IMR-90 (cell line): ENCODE measurements at regions not wholly inside any gene's neighbourhood (a gene's known extent, or its start where the extent isn't known, plus 50 kb on each side); places are given as distances from the start of the nearest gene placed in this dataset.

ENCODE experiments used
- ATAC-seq: fragments of 200-7000 bp; cut with Tn5 transposase; 2 replicates; pipeline ENCODE4 v1.9.1; 2020; ENCODE audit warnings: low read depth, mild to moderate bottlenecking, moderate library complexity
- BruUV-seq: library from RNA; stranded (reverse); fragments of 400-500 nt; replicated peaks from 2 replicates; lab custom pipeline; 2021; lab: Mats Ljungman, UMichigan
- CTCF ChIA-PET: fragments of 300-600 bp; formaldehyde crosslinking; extraction: SDS; loops from one replicate; lab custom pipeline; 2021; ENCODE audit warnings: antibody characterized with exemption; lab: Yijun Ruan, JAX
- POLR2A ChIA-PET: fragments of 300-600 bp; sonication (Branson Sonifier 250); formaldehyde crosslinking; loops from one replicate; lab custom pipeline; 2022; ENCODE audit warnings: antibody characterized with exemption; ENCODE audit not compliant: unreplicated experiment; lab: Charles Lee
- DNase-seq: peaks from one replicate; pipeline ENCODE4 v3.0.0; 2013
- H2AFZ ChIP-seq: replicated peaks from 2 replicates; pipeline ENCODE3; 2013; ENCODE audit warnings: low read length, mild to moderate bottlenecking; ENCODE audit not compliant: poor library complexity
- H2AK5ac ChIP-seq: 2 replicates; pipeline ENCODE4 v1.6.1; 2013; ENCODE audit warnings: low read depth, low read length, inconsistent platforms
- H2AK9ac ChIP-seq: replicated peaks from 2 replicates; pipeline ENCODE3; 2013; ENCODE audit warnings: mild to moderate bottlenecking, low read depth, low read length, moderate library complexity; ENCODE audit not compliant: poor library complexity
- H2BK120ac ChIP-seq: 2 replicates; pipeline ENCODE4 v1.6.1; 2013; ENCODE audit warnings: low read depth, low read length, inconsistent platforms
- H2BK15ac ChIP-seq: 3 replicates; pipeline ENCODE4 v1.6.1; 2013; ENCODE audit warnings: low read depth, low read length, inconsistent platforms
- H2BK20ac ChIP-seq: 2 replicates; pipeline ENCODE4 v1.6.1; 2013; ENCODE audit warnings: low read depth, mild to moderate bottlenecking, inconsistent platforms, low read length, moderate library complexity
- H2BK5ac ChIP-seq: 2 replicates; pipeline ENCODE4 v1.6.1; 2013; ENCODE audit warnings: mild to moderate bottlenecking, low read depth, low read length, inconsistent platforms; ENCODE audit not compliant: poor library complexity, severe bottlenecking
- H3K14ac ChIP-seq: replicated peaks from 2 replicates; pipeline ENCODE4 v1.6.1; 2013; ENCODE audit warnings: low read depth, low read length, inconsistent platforms
- H3K18ac ChIP-seq: 2 replicates; pipeline ENCODE4 v1.6.1; 2013; ENCODE audit warnings: low read depth, low read length, control low read depth
- H3K23ac ChIP-seq: 2 replicates; pipeline ENCODE4 v1.6.1; 2013; ENCODE audit warnings: low read depth, low read length, inconsistent platforms
- H3K27ac ChIP-seq: 2 replicates; pipeline ENCODE4 v1.5.1; 2013; ENCODE audit warnings: mild to moderate bottlenecking, control low read depth, low read length; ENCODE audit not compliant: insufficient read depth
- H3K27me3 ChIP-seq: 2 replicates; pipeline ENCODE4 v1.6.1; 2013; ENCODE audit warnings: low read length; ENCODE audit not compliant: control insufficient read depth, insufficient read depth
- H3K36me3 ChIP-seq: 2 replicates; pipeline ENCODE4 v1.6.1; 2013; ENCODE audit warnings: low read length, mixed read lengths; ENCODE audit not compliant: control insufficient read depth, insufficient read depth
- H3K4ac ChIP-seq: 2 replicates; pipeline ENCODE4 v1.6.1; 2013; ENCODE audit warnings: low read depth, low read length, inconsistent platforms
- H3K4me1 ChIP-seq: 2 replicates; pipeline ENCODE4 v1.6.1; 2013; ENCODE audit warnings: low read length, mixed read lengths; ENCODE audit not compliant: control insufficient read depth, insufficient read depth
- H3K4me2 ChIP-seq: 2 replicates; pipeline ENCODE4 v1.6.1; 2013; ENCODE audit warnings: low read depth, mild to moderate bottlenecking, control low read depth, low read length, moderate library complexity
- H3K4me3 ChIP-seq: 2 replicates; pipeline ENCODE4 v1.5.1; 2013; ENCODE audit warnings: low read depth, mild to moderate bottlenecking, control low read depth, low read length, moderate library complexity; ENCODE audit not compliant: insufficient read depth
- H3K56ac ChIP-seq: 2 replicates; pipeline ENCODE4 v1.6.1; 2013; ENCODE audit warnings: low read length, inconsistent platforms; ENCODE audit not compliant: insufficient read depth; ENCODE audit errors: extremely low read depth
- H3K79me1 ChIP-seq, 2 experiments: 2 replicates each; pipeline ENCODE4 v1.6.1; 2013; ENCODE audit warnings: low read length in 2 of 2, inconsistent platforms in 1 of 2, low read depth in 1 of 2
- H3K9ac ChIP-seq: 2 replicates; pipeline ENCODE4 v1.6.1; 2013; ENCODE audit warnings: low read depth, low read length, control low read depth
- H3K9me1 ChIP-seq: 2 replicates; pipeline ENCODE4 v1.6.1; 2013; ENCODE audit warnings: low read length, inconsistent platforms; ENCODE audit not compliant: insufficient read depth
- H3K9me3 ChIP-seq: 2 replicates; pipeline ENCODE4 v1.6.1; 2013; ENCODE audit warnings: low read length; ENCODE audit not compliant: control insufficient read depth, insufficient read depth
- H4K20me1 ChIP-seq: 2 replicates; pipeline ENCODE4 v1.6.1; 2013; ENCODE audit warnings: low read length, inconsistent platforms; ENCODE audit not compliant: insufficient read depth
- H4K5ac ChIP-seq: 2 replicates; pipeline ENCODE4 v1.6.1; 2013; ENCODE audit warnings: mild to moderate bottlenecking, low read depth, low read length, control low read depth
- H4K8ac ChIP-seq, 2 experiments: 2 replicates each; pipeline ENCODE4 v1.6.1; 2013; ENCODE audit warnings: low read depth in 2 of 2, low read length in 2 of 2, control low read depth in 1 of 2, inconsistent platforms in 1 of 2
- H4K91ac ChIP-seq: 2 replicates; pipeline ENCODE4 v1.6.1; 2013; ENCODE audit warnings: low read depth, low read length, inconsistent platforms; ENCODE audit not compliant: insufficient read depth
- BHLHE40 ChIP-seq: fragments of 150-350 bp; IDR thresholded peaks from 2 replicates; pipeline ENCODE4 v1.6.1; 2016; ENCODE audit warnings: mild to moderate bottlenecking, low read depth, low read length
- CHD1 ChIP-seq: IDR thresholded peaks from 2 replicates; pipeline ENCODE4 v1.6.1; 2012; ENCODE audit warnings: low read depth, low read length, improper control_type of control experiment
- FOS ChIP-seq: fragments of 150-350 bp; IDR thresholded peaks from 2 replicates; pipeline ENCODE4 v1.6.1; 2016; ENCODE audit warnings: low read depth, low read length
- NFE2L2 ChIP-seq: fragments of 150-350 bp; IDR thresholded peaks from 2 replicates; pipeline ENCODE4 v1.6.1; 2016; ENCODE audit warnings: low read depth, mild to moderate bottlenecking, low read length
- RFX5 ChIP-seq: IDR thresholded peaks from 2 replicates; pipeline ENCODE4 v1.8.0; 2012; ENCODE audit warnings: low read depth, mild to moderate bottlenecking, low read length, moderate library complexity
- WGBS, 2 experiments: methylation state at CpG; one replicate each; pipeline versions ENCODE4 v1.1.5 to v1.1.7; 2013; ENCODE audit warnings: missing lambda C conversion rate in 2 of 2; ENCODE audit not compliant: insufficient read length in 1 of 2; ENCODE audit errors: extremely low coverage in 2 of 2; 5-methylcytosine and 5-hydroxymethylcytosine counted together
- dilution Hi-C: fragments of 300-500 bp; cut with HindIII; formaldehyde crosslinking; loops from one replicate; pipeline ENCODE4 v1.14.3; 2018; ENCODE audit warnings: low sequenced_read_pairs; ENCODE audit not compliant: unreplicated experiment
- in situ Hi-C: fragments of 300-500 bp; cut with MboI; formaldehyde crosslinking; loops from 3 replicates; pipeline ENCODE4 v1.14.3; 2019; ENCODE audit warnings: low sequenced_read_pairs, inconsistent platforms, mixed read lengths
- intact Hi-C: fragments of 100-400 bp; cut with micrococcal nuclease; formaldehyde crosslinking; loops from 2 replicates; pipeline ENCODE4 v1.10.0; 2022

- H2BK120ac ChIP-seq: no peak overlapping the region
Measured at GRCh38 chr2:60633615-60634014, 80.2 kb upstream of the BCL11A start.

More at GRCh38 chr2:60633615-60634014, 80.2 kb upstream of the BCL11A start:
- H4K5ac ChIP-seq: no peak overlapping the region
- H3K9me3 ChIP-seq: no peaks in the 10 kb centered on the region
- H2AK5ac ChIP-seq: no peak overlapping the region
- H3K79me1 ChIP-seq: no peaks in the 10 kb centered on the region
- H2BK5ac ChIP-seq: no peak overlapping the region
- BruUV-seq: no TSS peak
- no peak overlapping the region for H3K14ac ChIP-seq
- no peak overlapping the region for H3K4ac ChIP-seq
- H3K9ac ChIP-seq: no peak overlapping the region
- in situ Hi-C loops: no loop called here
- no peak overlapping the region for H2BK15ac ChIP-seq
- no peak overlapping the region for H2BK20ac ChIP-seq
- no peak overlapping the region for H4K8ac ChIP-seq
- DNase-seq (no peak), ATAC-seq (no peak)
- TF ChIP-seq RFX5: no peak
- no peak for TF ChIP-seq FOS
- no peak for TF ChIP-seq NFE2L2
- TF ChIP-seq BHLHE40: no peak
- no peak for TF ChIP-seq CHD1
- no peaks in the 10 kb centered on the region for H3K36me3 ChIP-seq
- no peak overlapping the region for H3K18ac ChIP-seq
- H3K4me3 ChIP-seq: no peak overlapping the region
- CTCF ChIA-PET: interaction anchor here (0.7 kb wide), 1 partner anchor 10 kb away, joined by 3 read pairs; no protein-coding TSS in a partner anchor
- H2AK9ac ChIP-seq: no peak overlapping the region
- H3K23ac ChIP-seq: no peak overlapping the region
- WGBS, 2 experiments: 17% methylated on average over 1 of the region's 5 CpGs; no CpG with 5 or more reads in 1 of the 2 experiments
- dilution Hi-C loops: no loop called here
- no peak overlapping the region for H2AFZ ChIP-seq
- H3K27ac ChIP-seq: no peak overlapping the region
- H3K9me1 ChIP-seq: no peaks in the 10 kb centered on the region
- H3K56ac ChIP-seq: no peak overlapping the region
- intact Hi-C loops: no loop called here
- H4K20me1 ChIP-seq: no peaks in the 10 kb centered on the region
- H3K27me3 ChIP-seq: peaks cover 3% of the 10 kb centered on the region
- H3K4me1 ChIP-seq: no peaks in the 10 kb centered on the region
- POLR2A ChIA-PET: no interaction called here
- H4K91ac ChIP-seq: no peak overlapping the region
- no peak overlapping the region for H3K4me2 ChIP-seq
